ENCODE measurements at regions not wholly inside any gene's neighbourhood (a gene's known extent, or its start where the extent isn't known, plus 50 kb on each side); places are given as distances from the start of the nearest gene placed in this dataset.

DNA sequence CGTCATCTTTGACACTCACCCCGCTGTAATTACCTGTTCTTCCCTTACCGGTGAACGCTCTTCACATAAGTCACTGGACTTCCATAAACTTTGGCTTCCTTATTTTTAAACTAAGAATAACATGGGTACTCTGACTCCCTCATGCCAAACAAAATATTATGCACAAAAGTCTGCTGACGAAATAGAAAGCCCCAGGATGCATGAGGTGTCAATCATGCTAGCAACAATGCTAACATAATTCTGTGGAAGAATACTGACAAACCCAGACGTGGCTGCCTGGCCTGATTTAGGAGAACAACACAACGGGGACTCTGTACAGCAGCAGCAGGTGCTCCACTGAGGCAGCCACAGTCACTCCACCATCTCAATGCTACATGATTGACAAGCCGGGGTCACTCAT is 137.5 kb downstream of the CCDC71L start:
- TF ChIP-seq FOXA1 (IDR thresholded peaks at IDR 0.05) (no peak), FOXA1 (CRISPR knock-in tag; IDR thresholded peaks at IDR 0.05) (no peak), CEBPB (IDR thresholded peaks at IDR 0.05; ENCODE audit: borderline replicate concordance, low read depth, low read length) (no peak), ZNF234 (CRISPR knock-in tag; conservative IDR thresholded peaks at IDR 0.05) (no peak), MED8 (CRISPR knock-in tag; IDR thresholded peaks at IDR 0.05; ENCODE audit: insufficient replicate concordance) (no peak), YEATS2 (CRISPR knock-in tag; IDR thresholded peaks at IDR 0.05; ENCODE audit: borderline replicate concordance) (no peak)
- TF ChIP-seq, protein P1, sequence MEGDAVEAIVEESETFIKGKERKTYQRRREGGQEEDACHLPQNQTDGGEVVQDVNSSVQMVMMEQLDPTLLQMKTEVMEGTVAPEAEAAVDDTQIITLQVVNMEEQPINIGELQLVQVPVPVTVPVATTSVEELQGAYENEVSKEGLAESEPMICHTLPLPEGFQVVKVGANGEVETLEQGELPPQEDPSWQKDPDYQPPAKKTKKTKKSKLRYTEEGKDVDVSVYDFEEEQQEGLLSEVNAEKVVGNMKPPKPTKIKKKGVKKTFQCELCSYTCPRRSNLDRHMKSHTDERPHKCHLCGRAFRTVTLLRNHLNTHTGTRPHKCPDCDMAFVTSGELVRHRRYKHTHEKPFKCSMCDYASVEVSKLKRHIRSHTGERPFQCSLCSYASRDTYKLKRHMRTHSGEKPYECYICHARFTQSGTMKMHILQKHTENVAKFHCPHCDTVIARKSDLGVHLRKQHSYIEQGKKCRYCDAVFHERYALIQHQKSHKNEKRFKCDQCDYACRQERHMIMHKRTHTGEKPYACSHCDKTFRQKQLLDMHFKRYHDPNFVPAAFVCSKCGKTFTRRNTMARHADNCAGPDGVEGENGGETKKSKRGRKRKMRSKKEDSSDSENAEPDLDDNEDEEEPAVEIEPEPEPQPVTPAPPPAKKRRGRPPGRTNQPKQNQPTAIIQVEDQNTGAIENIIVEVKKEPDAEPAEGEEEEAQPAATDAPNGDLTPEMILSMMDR (CRISPR knock-in tag; IDR thresholded peaks at IDR 0.05): no peak
- TF ChIP-seq, protein P2, sequence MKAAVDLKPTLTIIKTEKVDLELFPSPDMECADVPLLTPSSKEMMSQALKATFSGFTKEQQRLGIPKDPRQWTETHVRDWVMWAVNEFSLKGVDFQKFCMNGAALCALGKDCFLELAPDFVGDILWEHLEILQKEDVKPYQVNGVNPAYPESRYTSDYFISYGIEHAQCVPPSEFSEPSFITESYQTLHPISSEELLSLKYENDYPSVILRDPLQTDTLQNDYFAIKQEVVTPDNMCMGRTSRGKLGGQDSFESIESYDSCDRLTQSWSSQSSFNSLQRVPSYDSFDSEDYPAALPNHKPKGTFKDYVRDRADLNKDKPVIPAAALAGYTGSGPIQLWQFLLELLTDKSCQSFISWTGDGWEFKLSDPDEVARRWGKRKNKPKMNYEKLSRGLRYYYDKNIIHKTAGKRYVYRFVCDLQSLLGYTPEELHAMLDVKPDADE (CRISPR knock-in tag; IDR thresholded peaks at IDR 0.05): no peak
- TF ChIP-seq, protein P3, sequence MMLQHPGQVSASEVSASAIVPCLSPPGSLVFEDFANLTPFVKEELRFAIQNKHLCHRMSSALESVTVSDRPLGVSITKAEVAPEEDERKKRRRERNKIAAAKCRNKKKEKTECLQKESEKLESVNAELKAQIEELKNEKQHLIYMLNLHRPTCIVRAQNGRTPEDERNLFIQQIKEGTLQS (CRISPR knock-in tag; IDR thresholded peaks at IDR 0.05): no peak
- TF ChIP-seq, protein P4, sequence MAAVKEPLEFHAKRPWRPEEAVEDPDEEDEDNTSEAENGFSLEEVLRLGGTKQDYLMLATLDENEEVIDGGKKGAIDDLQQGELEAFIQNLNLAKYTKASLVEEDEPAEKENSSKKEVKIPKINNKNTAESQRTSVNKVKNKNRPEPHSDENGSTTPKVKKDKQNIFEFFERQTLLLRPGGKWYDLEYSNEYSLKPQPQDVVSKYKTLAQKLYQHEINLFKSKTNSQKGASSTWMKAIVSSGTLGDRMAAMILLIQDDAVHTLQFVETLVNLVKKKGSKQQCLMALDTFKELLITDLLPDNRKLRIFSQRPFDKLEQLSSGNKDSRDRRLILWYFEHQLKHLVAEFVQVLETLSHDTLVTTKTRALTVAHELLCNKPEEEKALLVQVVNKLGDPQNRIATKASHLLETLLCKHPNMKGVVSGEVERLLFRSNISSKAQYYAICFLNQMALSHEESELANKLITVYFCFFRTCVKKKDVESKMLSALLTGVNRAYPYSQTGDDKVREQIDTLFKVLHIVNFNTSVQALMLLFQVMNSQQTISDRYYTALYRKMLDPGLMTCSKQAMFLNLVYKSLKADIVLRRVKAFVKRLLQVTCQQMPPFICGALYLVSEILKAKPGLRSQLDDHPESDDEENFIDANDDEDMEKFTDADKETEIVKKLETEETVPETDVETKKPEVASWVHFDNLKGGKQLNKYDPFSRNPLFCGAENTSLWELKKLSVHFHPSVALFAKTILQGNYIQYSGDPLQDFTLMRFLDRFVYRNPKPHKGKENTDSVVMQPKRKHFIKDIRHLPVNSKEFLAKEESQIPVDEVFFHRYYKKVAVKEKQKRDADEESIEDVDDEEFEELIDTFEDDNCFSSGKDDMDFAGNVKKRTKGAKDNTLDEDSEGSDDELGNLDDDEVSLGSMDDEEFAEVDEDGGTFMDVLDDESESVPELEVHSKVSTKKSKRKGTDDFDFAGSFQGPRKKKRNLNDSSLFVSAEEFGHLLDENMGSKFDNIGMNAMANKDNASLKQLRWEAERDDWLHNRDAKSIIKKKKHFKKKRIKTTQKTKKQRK (IDR thresholded peaks at IDR 0.05; ENCODE audit: low read length): no peak

All from HepG2 (cell line).